Stimulated activated CD4-positive, alpha-beta T cell treated with anti-CD3 and anti-CD28 coated beads, Interleukin-1b, Interleukin-23, amount 100 ng/mL, for 48 hours (primary cell): ENCODE measurements at regions not wholly inside any gene's neighbourhood (a gene's known extent, or its start where the extent isn't known, plus 50 kb on each side); places are given as distances from the start of the nearest gene placed in this dataset.

ENCODE experiments used
- DNase-seq: peaks from one replicate; pipeline ENCODE4 v3.0.0-alpha.2; 2020

DNA sequence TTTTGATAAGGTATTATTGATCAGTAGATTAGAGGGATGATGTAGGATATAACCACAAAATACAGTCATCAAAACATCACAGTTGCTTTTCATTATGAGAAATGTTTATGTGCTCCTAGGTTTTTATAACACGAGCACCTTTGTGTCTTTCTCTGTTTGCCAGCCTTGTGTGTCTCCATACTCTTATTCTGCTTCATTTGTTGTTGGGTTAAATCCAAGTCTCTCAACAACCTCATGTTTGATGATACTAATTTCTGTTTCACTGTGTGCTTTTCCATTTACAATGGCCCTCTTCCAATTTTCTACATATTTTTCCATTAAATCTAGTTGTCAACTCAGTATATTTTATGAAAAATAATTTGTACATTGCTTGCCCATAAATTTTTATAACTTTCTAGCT lies 107.7 kb upstream of the POU2AF2 start:
- no peak for DNase-seq

DNA sequence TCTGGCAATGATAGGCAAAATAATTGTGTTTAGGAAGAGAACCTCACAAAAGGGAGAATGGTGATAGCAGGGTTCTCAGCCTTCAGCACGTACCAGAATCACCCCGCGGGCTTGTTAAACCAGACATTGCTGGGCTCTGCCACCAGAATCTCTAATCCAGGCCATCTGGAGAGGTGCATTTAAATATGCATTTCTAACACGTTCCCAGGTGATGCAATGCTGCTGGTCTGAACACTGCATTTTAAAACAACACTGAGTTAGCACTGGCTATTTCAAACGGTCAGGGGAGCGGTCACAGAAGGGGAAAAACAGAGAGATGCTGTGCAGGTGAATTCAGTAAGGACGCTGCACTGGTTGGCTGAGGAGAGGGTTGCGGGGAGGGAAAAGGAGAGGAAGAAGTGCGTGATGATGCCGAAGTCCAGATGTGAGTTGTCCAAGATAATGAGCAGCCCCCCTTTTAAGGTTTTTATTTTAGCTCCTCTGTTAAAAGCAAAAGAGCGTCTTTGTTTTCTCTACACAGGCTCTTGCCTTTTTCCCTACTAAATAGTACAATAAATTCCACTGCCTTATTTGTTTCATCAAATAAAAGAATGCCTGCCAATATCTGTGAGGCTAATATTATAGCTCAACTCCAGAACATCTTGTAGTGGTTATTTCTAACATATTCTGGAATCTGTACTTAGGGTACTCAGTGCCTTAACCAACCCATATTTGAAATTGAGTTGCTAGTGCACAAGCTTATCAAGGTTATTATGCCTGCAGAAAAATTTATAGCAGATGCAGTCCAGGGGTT lies 109.6 kb upstream of the POU2AF2 start:
- no peak for DNase-seq

DNA sequence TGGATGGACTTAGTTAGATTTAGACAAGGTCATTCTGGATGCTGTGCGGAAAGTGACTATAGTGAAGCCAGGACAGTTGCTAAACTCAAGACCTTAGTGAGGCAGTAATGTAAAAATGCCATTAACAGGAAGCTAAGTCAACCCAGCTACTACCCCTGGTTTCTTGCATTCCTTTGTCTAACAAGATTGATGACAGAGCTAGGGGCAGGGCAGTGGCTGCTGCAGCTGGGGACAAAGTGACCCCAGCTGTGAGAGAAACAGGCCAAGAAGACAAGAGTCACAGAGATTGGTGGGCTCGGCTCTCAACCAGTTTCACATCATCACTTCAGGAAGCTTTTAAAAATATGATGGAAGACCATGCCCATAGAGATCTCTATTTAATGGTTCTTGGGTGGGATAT lies 110.4 kb upstream of the POU2AF2 start:
- no peak for DNase-seq

DNA sequence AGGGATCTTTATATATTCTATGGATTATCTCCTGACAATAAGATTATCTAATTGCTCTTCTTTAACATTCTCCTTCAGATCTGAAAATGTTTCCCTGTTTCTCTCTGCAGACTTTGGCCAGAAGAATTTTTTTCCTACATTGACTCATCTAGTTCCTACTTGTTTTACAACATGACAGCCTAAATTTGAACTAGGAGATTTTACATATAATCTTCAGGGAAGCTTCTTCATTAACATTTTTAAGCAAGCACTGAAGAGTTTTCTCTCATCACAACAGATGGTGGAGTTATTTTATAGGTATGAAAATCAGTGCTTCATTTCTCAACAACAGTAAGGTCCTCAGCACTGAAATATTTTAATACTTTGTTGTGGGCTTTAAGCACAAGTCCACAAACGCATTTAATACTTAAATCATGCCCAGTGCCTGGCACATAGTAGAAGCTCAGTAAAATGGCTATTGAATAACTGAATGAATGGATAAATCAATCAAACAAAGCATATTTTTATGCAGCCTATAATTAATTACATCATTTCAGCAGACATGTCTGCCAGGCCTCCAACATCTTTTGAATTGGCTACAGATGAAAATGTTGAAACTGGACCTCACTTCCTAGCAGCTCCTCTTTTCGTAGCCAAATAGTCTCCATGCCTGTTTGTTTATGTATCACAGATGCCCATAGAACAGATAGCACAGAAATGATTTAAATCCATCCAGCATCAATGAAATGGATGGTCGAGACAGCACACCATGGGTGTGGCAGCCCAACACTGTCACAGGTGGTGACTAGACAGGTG lies 117.3 kb upstream of the POU2AF2 start:
- DNase-seq: no peak

DNA sequence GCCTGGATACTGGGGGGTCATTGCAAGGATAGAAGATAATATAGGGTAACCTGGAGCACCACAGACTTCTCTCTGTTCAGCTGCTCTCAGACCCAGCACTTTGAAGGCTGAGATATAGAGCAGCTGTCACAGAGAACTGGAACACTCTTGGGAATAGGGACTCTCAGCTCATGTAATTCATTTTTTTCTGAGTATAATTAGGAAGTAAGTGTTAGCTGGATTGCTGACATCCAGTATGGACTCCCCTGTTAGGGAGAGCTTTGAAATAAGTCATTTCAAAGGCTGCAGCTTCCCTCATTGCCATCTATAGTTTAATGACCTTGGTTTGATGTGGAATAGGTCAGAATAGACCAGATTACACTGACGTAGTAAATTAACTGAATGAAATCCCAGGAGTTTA lies 120.8 kb upstream of the POU2AF2 start:
- DNase-seq: no peak

DNA sequence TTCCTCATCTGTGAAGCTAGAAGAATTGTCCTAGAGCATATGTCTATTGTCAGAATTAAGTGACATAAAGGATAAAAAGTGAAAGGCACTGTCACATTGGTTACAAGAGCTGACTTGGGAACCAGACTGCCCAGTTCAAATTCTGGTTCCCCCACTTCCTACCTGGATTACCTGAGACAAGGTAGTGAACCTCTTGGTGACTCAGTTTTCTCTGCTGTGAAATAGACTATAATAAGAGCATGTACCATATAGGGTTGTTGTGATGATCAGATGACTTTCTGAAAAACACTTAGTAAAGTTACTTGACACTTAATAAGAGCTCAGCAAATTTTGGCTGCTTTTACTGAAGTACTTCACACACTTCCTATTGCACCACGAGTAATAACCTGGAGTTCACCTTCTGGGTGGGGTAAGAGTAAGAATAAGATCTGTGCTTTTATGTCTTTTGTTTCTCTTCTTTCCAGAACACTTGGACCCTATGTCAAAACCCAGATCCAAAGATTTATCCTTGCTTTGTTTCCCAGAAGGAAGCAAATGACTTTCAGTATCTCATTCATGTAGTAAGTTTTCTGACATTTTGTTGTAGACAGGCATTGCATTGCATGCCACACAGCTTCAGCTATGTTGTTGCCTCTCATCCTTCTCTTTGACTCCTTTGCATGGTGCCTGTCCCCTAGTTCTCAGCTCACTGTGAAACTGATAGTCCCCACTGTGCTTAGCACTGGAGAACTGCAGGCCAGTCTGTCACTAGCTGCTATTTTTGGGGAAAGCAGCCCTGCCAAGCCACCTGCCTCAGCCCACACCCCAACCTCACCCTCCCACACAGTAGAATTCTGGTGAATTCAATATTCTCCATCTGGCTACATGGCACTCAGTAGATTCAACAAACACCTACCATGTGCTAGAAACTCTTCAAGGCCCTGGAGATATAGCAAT lies 121.8 kb upstream of the POU2AF2 start:
- DNase-seq: no peak

DNA sequence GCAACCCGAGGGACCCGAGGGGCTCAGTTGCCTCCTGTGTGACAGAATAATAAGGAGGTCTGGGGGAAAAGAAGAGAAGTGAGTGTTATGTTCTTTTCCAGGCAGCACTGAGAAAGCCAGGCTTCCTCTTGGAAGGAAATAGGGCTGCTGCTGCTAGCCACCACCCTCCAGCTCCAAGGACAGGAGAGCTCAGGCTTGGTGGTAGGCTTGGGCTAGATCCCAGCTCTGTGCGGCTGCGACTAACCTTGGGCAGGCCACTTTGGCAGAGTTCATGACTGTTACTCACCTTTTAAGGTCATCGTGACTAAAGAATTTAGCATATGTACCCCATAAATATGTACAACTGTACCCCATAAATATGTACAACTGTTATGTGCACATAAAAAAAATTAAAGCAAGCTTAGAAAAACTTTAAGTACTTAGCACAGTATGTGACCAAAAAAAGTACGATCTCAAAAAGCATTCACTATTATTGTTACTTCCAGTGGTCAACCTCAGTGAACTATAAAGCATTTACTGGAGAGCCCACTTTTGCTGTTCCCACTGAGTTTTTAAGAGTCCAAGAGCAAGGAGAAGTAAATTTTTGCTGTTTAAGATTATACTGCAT lies 124.7 kb upstream of the POU2AF2 start:
- DNase-seq: no peak

DNA sequence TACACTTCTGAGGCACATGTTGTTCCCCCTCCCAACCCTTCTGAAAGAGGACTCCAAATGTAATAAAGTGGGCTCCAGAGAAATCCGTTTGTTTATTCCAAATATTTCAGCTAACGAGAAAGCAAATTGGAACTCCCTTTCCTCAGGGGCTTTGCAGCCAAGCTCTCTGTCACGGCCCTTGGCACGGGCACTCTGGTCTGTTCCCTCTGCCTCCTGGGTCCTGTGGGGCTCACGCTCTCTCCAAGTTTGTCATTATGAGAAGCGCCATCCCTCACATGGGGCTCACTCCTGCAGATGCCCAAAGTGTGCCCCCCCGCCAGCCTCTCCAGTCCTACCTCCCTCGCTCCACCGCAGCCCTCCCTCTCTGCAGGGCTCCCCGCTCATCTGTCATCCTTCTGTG lies 125.4 kb upstream of the POU2AF2 start:
- DNase-seq: no peak

DNA sequence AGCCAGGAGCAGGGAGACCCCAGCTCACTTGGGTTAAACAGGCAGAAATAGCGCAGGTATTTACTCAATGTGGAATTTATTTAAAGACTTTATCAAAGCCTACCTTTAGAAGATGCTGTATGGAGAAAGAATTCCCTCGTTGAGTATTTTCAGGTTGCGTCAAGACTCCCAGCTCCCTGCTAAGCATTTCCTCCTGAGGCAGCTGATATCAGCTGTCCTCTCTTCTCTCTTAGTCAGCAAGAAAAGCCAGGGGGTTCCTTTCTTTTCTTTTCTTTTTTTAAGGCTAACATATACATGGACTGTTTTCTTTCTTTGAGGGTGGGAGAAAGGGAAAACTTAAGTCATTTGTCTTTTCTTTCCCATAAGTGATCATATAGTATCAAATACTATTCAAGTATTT lies 125.8 kb upstream of the POU2AF2 start:
- no peak for DNase-seq

DNA sequence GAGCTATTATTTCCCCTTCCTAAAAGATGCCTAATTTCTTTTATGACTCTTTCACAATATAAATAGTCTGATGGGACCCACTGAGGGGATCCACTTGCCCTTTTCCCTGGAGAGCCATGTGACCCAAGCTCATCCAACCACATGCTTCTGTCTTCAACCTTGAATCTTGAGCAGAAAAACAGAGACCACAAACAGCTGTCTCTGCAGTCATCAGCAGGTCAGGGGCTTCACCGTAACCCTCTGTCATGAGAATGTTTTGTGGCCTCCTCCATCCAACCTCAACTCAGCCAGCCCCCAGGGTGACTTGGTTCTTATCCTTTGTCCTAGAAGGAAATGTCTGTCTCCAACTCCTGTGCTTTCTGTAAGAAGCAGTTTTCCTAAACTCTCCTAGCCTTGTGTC lies 129.6 kb upstream of the POU2AF2 start:
- no peak for DNase-seq

DNA sequence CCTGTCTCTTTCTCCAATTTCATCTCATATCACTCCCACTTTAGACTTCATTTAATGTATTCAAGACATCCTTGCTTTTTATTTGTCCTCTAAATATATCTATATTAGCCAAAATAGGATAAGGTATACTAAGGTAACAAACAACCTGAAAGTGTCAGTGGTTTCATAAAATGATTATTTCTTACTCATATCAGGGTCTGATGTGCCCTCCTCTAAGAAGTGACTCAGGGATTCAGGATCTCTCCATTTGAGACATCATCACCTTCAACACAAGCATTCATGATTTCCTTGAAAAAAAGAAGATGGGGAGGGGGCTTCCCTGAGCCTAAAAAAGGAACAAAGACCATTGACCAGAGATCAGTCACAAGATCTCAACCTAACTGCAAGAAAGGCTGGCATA lies 131.4 kb upstream of the POU2AF2 start:
- DNase-seq: no peak

DNA sequence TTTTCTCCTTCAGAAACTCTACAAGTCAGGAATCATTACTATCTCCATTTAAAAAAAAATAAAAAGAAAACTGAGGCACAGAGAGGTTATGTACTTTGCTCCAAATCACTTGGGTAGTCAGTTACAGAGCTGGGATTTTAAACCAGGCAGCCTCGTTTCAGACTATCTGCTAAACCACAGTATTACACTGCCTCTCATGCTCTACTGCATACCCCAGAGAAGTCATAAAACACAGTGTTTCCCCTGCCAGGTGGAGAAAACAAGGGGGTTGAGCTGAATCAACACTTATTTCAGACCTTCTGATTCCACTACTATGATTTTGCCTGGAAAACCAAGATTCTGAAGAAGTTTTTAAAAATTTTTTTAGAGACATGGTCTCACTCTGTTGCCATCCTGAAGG lies 132.9 kb upstream of the POU2AF2 start:
- DNase-seq: no peak

DNA sequence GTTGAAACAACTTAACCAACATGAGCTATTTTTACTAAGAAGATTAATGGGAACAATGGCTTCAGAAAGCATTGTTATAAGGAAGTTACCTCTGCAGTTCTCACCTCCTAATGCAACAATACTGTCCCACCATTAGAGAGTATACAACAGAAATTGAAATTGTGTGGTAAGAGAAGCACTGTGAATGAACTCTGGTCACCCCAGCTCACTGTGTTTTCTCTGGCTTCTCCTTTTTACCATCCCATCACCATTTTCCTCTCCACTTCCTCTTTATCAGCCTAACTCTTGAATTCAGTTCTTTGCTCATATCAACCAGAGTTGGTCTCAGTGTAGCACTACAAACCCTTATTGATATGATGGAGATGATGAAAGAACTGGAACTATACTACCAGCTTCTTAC lies 138.0 kb upstream of the POU2AF2 start:
- DNase-seq: no peak

DNA sequence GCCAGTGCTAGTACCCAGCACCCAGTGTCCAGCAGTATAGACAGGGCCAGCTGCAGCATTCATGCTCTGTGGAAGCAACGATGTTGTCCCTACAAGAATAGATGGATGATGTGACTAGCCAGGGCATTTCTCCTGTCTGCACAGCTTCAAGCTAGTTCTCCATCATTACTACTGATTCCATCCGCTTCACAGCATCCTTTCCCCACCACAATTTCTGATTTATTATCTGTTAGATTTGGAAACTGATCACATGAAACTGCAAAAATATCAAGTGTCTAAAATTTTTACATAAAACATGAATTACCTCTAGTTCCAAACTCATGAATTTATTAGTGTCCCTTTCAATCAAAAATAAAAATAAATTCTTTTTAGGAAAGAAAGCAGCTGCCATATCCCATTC lies 138.9 kb upstream of the POU2AF2 start:
- no peak for DNase-seq

DNA sequence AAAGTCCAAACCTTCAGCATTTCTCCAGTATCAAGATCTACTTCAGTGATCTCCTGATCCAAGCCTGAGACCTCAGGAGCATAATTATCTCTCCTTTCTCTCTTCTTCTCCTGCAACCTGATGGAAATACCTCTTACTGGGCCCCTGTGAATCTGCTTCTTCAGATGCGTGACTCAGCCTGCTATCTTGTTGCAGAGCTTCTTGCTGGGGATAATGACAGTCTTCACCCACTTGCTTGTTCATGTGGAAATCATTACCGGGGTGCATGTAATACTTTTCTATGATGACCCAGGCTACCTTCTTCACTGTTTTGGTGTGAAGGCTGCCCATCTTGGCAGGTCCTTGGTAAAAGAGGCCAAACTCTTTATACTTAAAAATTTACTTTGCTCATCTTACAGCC lies 140.0 kb upstream of the POU2AF2 start:
- DNase-seq: no peak

DNA sequence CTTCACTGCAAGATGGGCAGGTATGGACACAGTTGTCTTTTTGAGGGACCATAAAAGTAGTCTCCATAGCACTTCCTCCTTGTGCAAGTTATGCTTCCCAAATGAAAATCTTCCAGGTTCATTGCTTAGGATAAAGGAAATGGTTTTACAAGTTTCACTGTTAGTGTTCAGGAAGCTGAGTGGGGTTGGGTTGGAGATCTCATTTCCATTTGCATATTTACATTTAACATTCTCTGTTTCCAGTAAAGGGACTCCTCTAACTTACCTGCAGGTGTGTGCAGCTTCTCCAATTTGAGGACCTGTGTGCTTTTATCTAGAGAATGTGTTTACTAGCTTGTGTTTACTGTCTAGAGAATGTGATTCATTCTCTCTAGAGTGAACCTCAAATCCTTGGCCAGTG lies 141.3 kb upstream of the POU2AF2 start:
- no peak for DNase-seq

DNA sequence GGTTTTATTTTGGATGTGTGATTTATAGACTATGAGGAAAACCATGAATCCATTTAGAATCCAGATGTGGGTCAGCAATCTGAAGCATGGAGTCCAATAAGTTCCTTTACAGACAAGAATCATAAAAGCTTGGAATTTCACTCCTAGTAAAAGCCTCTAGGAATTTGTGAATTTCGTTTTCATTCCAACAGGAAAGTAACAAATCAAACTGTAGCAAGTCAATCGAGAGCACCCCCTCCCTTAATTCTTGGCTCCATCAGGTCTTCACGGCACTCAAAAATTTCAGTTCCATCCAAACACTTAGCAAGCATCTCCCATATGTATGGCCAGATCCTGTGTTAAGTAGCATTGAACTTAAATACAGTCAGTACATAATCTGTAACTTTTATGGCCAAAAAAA lies 143.6 kb upstream of the POU2AF2 start:
- DNase-seq: no peak

DNA sequence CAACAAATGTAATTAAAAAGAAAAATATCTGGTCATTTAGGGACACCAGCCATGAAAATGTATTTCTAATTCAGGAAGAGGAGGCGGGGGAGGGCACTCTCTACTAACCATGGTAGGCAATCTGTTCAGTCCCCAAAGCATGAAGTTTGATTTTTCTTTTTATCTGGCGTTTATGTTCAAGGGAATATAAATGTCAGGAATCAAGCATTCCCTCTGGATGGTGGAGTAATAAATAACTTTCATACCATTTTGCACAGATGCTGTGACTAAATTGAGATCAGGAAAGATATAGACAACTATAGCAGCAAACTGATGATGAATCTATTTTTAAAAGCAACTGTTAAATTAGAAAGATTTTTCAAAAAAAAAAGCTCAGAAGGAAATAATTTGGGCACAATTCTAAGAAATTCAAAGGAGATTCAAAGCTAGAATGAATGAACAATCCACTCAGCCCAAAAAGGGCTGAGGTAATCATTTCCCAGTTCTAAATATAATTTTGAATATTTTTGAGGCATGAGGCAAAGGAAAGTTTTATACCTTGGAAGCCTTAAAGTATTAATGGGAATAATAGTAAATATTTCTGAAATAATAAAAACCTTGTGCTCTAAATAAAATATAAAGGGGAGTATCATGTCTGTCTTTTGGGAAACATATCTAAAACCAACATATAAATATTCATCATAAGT lies 146.4 kb upstream of the POU2AF2 start:
- no peak for DNase-seq

DNA sequence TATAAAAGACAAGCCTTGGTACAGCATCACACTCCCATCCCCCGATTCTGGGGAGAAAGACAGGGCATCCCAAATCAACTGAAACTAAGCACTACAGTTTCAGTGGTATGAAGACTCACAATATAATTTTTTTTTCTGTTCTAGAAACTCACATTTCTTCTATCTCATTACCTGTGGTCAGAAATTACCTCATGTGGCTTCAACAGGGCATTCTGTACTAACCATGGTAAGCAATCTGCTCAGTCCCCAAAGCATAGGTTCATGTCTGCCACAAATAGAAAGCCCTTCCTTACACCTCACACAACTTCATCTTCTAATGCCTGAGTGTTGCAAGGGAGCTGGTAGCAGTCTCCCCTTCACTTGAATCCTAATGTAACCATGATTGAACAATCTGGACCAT lies 147.4 kb upstream of the POU2AF2 start:
- no peak for DNase-seq

DNA sequence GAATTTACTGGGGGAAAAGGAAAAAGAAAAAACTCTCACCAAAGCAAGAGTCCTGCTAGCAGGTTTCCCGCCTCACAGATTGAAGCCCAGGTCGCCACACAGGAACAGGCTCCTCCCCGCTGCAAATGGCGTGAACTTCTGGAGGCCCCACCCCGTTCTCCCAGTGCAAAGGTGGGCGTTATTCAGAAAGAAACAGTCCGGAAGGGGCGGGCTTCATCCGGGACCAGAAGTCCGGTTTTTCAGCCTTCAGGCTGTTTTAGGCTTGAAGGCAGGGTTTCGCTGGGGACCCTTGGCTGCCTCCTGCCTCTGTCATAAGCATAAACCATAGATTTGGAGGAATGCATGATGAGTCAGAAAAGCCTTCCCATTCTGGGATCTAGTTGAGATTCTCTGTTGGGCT lies 148.3 kb upstream of the POU2AF2 start:
- DNase-seq: no peak

DNA sequence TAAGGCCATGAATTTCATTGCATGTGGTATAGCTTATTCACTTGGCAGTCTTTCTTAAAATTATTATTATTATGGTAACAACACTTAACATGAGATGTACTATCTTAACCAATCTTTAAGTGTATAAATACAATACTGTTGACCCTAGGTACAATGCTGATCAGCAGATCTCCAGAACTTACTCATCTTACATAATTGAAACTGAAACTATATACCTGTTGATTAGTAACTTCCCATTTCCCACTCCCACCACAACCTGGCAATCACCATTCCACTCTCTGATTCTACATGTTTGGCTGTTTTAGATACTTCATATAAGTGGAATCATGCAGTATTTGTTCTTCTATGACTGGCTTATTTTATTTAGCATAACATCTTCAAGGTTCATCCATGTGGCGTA lies 150.2 kb upstream of the POU2AF2 start:
- no peak for DNase-seq

DNA sequence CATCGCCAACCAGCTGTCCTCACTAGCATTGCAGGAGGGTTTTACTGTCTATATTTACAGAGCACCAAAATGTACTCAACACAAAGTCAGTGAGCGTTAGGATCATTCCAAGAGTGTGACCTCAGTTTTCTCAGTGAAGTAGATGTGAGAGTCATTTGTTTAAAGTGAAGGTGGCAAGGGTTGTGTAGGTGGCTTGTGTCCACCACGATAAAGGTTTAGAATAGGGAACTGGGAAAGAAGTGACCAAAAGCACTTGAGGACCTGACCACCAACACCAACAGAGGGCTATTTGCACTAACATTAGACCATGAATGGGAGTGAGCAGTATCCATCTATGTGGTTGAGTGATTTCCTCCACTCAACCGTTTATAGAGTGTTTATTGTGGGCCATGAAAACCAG lies 152.5 kb upstream of the POU2AF2 start:
- DNase-seq: no peak
